Mucosa of stomach (tissue), 1 donor: ENCODE measurements at regions not wholly inside any gene's neighbourhood (a gene's known extent, or its start where the extent isn't known, plus 50 kb on each side); places are given as distances from the start of the nearest gene placed in this dataset.
"Not testable (repeated sequence)": the region's sequence is repeated elsewhere in the genome, so short reads cannot be mapped to it uniquely, and the experiment has no call there.

Source experiments
- H3K27me3 ChIP-seq: one replicate; pipeline ENCODE4 v1.7.0; 2013; ENCODE audit warnings: mild to moderate bottlenecking, low read length; ENCODE audit not compliant: control insufficient read depth, insufficient read depth
- H3K36me3 ChIP-seq: one replicate; pipeline ENCODE4 v1.7.0; 2013; ENCODE audit warnings: low read length; ENCODE audit not compliant: control insufficient read depth, insufficient read depth
- H3K4me1 ChIP-seq: one replicate; pipeline ENCODE4 v1.7.0; 2013; ENCODE audit warnings: mild to moderate bottlenecking, low read length; ENCODE audit not compliant: control insufficient read depth, insufficient read depth
- H3K4me3 ChIP-seq: one replicate; pipeline ENCODE4 v1.7.0; 2013; ENCODE audit warnings: low read length
- H3K9ac ChIP-seq: one replicate; pipeline ENCODE4 v1.7.0; 2013; ENCODE audit warnings: mild to moderate bottlenecking, low read length, moderate library complexity
- H3K9me3 ChIP-seq: one replicate; pipeline ENCODE4 v1.7.0; 2013; ENCODE audit warnings: mild to moderate bottlenecking, low read length, moderate library complexity; ENCODE audit not compliant: control insufficient read depth
- donor health status: Pancreatic carcinoma.

DNA sequence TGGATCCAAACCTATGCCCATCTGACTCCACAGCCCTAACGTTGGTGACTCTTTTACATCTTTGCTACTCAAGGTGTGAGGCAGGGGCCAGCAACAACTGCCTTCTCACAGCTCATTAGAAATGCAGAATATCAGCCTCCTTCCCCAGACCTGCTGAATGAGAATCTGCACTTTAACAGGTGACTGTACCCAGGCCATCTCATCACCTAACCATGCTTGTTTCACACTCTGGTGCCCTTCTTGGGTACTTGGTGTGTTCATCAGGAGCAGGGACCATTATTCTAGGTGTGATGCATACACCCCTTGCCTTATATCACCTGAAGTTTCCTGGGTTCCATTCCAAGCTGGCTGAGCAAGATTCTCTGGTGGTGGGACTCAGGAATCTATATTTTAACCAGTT lies 196.3 kb upstream of the LMCD1 start:
- no peak overlapping the region for H3K9ac ChIP-seq
- no peaks in the 10 kb centered on the region for H3K4me1 ChIP-seq
- H3K4me3 ChIP-seq: no peak overlapping the region

GRCh38 chr3:8307545-8308110 lies 194.0 kb upstream of the LMCD1 start:
- H3K36me3 ChIP-seq: no peaks in the 10 kb centered on the region
- H3K4me1 ChIP-seq: no peaks in the 10 kb centered on the region
- no peak overlapping the region for H3K9ac ChIP-seq
- no peaks in the 10 kb centered on the region for H3K27me3 ChIP-seq
- no peak overlapping the region for H3K4me3 ChIP-seq
- H3K9me3 ChIP-seq: no peaks in the 10 kb centered on the region

More for the DNA sequence above, 196.3 kb upstream of the LMCD1 start:
- Histone ChIP-seq H3K36me3 (no peaks in the 10 kb centered on the region), H3K27me3 (no peaks in the 10 kb centered on the region), H3K9me3 (no peaks in the 10 kb centered on the region)

DNA sequence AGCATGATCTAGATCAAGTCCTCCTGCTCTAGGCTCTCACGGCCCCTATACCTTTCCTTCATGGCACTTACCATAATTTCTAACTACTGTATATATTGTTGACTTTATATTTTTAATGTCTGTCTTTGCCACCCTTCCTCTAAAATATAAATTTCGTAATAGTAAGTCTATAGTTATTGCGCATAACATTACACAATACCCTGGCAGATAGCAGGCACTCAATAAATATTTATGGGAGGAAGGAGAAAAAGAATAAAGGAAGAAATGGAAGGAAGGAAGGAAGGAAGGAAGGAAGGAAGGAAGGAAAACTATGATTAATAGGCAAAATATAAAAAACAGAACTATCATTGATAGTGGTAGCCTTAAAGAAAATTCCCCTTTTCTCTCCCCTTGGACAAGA lies 190.3 kb upstream of the LMCD1 start:
- Histone ChIP-seq H3K4me3 (no peak overlapping the region), H3K9me3 (no peaks in the 10 kb centered on the region), H3K9ac (no peak overlapping the region), H3K36me3 (no peaks in the 10 kb centered on the region), H3K4me1 (peaks cover 21% of the 10 kb centered on the region), H3K27me3 (no peaks in the 10 kb centered on the region)

GRCh38 chr3:8312685-8313084 lies 188.9 kb upstream of the LMCD1 start:
- Histone ChIP-seq H3K36me3 (no peaks in the 10 kb centered on the region), H3K27me3 (no peaks in the 10 kb centered on the region), H3K4me3 (no peak overlapping the region), H3K4me1 (peaks cover 21% of the 10 kb centered on the region), H3K9ac (no peak overlapping the region), H3K9me3 (no peaks in the 10 kb centered on the region)

GRCh38 chr3:8313560-8314267 lies 187.9 kb upstream of the LMCD1 start:
- peaks cover 21% of the 10 kb centered on the region for H3K4me1 ChIP-seq
- H3K36me3 ChIP-seq: no peaks in the 10 kb centered on the region
- no peaks in the 10 kb centered on the region for H3K27me3 ChIP-seq
- H3K9me3 ChIP-seq: no peaks in the 10 kb centered on the region
- no peak overlapping the region for H3K4me3 ChIP-seq
- no peak overlapping the region for H3K9ac ChIP-seq

GRCh38 chr3:8315526-8315925 lies 186.1 kb upstream of the LMCD1 start:
- not testable (repeated sequence) for H3K9me3 ChIP-seq, H3K9ac ChIP-seq, H3K4me3 ChIP-seq, H3K36me3 ChIP-seq, H3K27me3 ChIP-seq
- H3K4me1 ChIP-seq: peaks cover 21% of the 10 kb centered on the region

DNA sequence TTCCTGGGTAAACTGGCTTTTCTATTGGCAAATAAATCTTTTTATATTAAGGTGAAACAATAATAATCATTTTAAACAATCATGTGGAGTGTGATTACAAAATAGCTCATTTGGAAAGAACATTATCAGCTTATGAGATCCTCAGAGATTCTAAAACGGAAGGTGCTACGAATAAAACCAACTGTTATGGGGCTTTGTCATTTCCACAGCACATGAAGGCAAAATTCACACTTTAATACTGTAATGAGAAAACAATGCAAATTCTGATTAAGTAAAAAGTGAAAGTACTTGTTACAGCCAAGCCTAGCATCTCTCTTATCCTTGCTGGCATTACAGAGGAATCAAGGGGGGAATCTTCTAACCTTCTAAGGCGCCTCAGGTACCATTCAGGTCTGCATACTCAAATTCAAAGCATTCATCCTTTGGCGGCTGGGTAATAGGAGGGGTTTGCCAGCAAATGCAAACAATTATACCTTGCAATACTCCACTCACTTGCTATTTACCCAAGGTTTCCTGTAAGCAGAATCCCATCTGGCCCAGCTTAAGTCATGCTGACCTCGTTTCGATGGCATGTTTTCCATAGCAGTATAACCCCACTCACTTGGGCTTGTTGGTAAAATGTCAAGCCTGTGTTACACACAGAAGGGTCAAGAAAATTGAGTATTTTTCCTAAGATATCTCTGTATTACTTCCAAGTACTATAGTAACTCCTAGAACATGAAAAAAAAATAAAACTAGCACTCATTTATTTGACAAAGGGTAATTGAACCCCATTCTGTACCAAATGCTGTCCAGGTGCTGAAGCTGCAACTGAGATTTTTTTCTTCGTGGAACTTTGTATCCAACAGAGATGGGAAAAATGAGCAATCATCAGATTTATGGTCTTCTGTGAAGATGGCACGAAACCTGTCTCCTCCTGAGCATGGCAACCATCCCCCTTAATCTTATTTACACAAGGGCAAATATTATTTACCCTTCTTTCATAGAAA lies 183.7 kb upstream of the LMCD1 start:
- no peak overlapping the region for H3K9ac ChIP-seq
- H3K36me3 ChIP-seq: no peaks in the 10 kb centered on the region
- H3K4me1 ChIP-seq: peaks cover 19% of the 10 kb centered on the region
- H3K27me3 ChIP-seq: no peaks in the 10 kb centered on the region
- H3K9me3 ChIP-seq: no peaks in the 10 kb centered on the region
- no peak overlapping the region for H3K4me3 ChIP-seq

- Histone ChIP-seq H3K27me3 (no peaks in the 10 kb centered on the region), H3K9ac (no peak overlapping the region), H3K4me1 (peaks cover 2% of the 10 kb centered on the region), H3K4me3 (no peak overlapping the region), H3K36me3 (no peaks in the 10 kb centered on the region), H3K9me3 (no peaks in the 10 kb centered on the region)
These were observed 181.5 kb upstream of the LMCD1 start for GRCh38 chr3:8319935-8320634.

GRCh38 chr3:8320711-8321458 lies 180.7 kb upstream of the LMCD1 start:
- H3K9me3 ChIP-seq: no peaks in the 10 kb centered on the region
- H3K27me3 ChIP-seq: no peaks in the 10 kb centered on the region
- no peak overlapping the region for H3K4me3 ChIP-seq
- H3K4me1 ChIP-seq: no peaks in the 10 kb centered on the region
- no peaks in the 10 kb centered on the region for H3K36me3 ChIP-seq
- no peak overlapping the region for H3K9ac ChIP-seq

- Histone ChIP-seq H3K27me3 (no peaks in the 10 kb centered on the region), H3K36me3 (no peaks in the 10 kb centered on the region), H3K4me1 (no peaks in the 10 kb centered on the region), H3K9ac (no peak overlapping the region), H3K4me3 (no peak overlapping the region), H3K9me3 (no peaks in the 10 kb centered on the region)
These were observed 176.9 kb upstream of the LMCD1 start for GRCh38 chr3:8324747-8325146.

GRCh38 chr3:8325306-8325705 lies 176.3 kb upstream of the LMCD1 start:
- H3K4me1 ChIP-seq: no peaks in the 10 kb centered on the region
- H3K9me3 ChIP-seq: no peaks in the 10 kb centered on the region
- no peaks in the 10 kb centered on the region for H3K36me3 ChIP-seq
- no peaks in the 10 kb centered on the region for H3K27me3 ChIP-seq
- no peak overlapping the region for H3K9ac ChIP-seq
- H3K4me3 ChIP-seq: no peak overlapping the region
